ENCODE measurements at regions not wholly inside any gene's neighbourhood (a gene's known extent, or its start where the extent isn't known, plus 50 kb on each side); places are given as distances from the start of the nearest gene placed in this dataset.

DNA sequence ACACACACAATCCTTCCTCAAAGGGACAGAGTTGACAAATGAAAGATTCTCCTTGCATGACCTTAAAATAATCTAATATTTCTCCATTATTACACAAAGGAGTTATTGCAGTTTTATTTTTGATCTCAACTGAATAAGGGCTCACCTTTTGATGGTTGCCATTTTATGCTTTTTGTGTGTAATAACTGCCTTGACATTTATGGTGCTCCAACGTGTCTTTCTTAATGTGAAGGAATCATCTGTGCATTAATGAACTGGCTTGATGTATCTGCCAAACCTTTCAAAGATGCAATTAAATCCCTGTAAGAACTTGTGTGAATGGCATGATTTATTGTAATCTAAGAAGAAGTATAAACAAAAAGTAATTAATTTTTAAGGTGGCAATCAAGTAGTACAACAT lies 1519.8 kb upstream of the CDH9 start:
- H3K4me3 Mint-ChIP-seq = no peak overlapping the region
- TF ChIP-seq, protein P1, sequence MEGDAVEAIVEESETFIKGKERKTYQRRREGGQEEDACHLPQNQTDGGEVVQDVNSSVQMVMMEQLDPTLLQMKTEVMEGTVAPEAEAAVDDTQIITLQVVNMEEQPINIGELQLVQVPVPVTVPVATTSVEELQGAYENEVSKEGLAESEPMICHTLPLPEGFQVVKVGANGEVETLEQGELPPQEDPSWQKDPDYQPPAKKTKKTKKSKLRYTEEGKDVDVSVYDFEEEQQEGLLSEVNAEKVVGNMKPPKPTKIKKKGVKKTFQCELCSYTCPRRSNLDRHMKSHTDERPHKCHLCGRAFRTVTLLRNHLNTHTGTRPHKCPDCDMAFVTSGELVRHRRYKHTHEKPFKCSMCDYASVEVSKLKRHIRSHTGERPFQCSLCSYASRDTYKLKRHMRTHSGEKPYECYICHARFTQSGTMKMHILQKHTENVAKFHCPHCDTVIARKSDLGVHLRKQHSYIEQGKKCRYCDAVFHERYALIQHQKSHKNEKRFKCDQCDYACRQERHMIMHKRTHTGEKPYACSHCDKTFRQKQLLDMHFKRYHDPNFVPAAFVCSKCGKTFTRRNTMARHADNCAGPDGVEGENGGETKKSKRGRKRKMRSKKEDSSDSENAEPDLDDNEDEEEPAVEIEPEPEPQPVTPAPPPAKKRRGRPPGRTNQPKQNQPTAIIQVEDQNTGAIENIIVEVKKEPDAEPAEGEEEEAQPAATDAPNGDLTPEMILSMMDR (IDR thresholded peaks at IDR 0.05; ENCODE audit: unreplicated experiment in 3 of 3) = no peak
- H3K36me3 Mint-ChIP-seq (ENCODE audit: low read depth) = no peaks in the 10 kb centered on the region

DNA sequence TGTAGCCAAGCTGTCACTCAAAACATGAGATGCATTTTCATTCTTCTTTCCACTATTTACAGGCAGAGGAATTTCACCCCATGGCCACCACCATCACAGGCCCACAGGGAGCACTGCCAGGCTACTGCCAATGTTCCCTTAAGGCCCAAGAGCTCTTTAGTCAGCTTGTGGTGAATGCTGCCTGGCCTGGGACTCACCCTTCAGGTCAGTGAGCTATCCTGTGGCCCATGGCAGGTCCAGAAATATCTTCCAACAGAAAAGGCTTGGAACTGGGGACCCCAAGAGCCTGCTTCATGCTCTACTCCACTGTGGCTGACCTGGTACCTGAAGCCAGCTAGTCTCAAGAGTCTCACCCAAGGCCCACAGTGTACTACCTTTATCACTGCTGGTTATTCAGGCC lies 1518.7 kb upstream of the CDH9 start:
- Mint-ChIP-seq H3K36me3 (ENCODE audit: low read depth) (no peaks in the 10 kb centered on the region), H3K9me3 (peaks cover 15% of the 10 kb centered on the region), H3K27ac (no peak overlapping the region), H3K27me3 (ENCODE audit: low read depth) (no peaks in the 10 kb centered on the region), H3K4me1 (no peaks in the 10 kb centered on the region), H3K4me3 (no peak overlapping the region)
- TF ChIP-seq, protein P1 (IDR thresholded peaks at IDR 0.05; ENCODE audit: unreplicated experiment in 3 of 3) = no peak

More for the DNA sequence above, 1519.8 kb upstream of the CDH9 start:
- Mint-ChIP-seq H3K4me1 (no peaks in the 10 kb centered on the region), H3K27me3 (ENCODE audit: low read depth) (no peaks in the 10 kb centered on the region), H3K9me3 (peaks cover 17% of the 10 kb centered on the region), H3K27ac (no peak overlapping the region)

- Mint-ChIP-seq H3K27me3 (ENCODE audit: low read depth) (no peaks in the 10 kb centered on the region), H3K4me3 (no peak overlapping the region), H3K36me3 (ENCODE audit: low read depth) (no peaks in the 10 kb centered on the region), H3K9me3 (peaks cover 11% of the 10 kb centered on the region), H3K27ac (no peak overlapping the region), H3K4me1 (no peaks in the 10 kb centered on the region)
- TF ChIP-seq, protein P1 (IDR thresholded peaks at IDR 0.05; ENCODE audit: unreplicated experiment in 3 of 3) = no peak
Measured at GRCh38 chr5:28549588-28549987, 1511.2 kb upstream of the CDH9 start.

GRCh38 chr5:28548856-28549255 lies 1510.5 kb upstream of the CDH9 start:
- Mint-ChIP-seq H3K9me3 (peaks cover 8% of the 10 kb centered on the region), H3K4me1 (no peaks in the 10 kb centered on the region), H3K27me3 (ENCODE audit: low read depth) (no peaks in the 10 kb centered on the region), H3K36me3 (ENCODE audit: low read depth) (no peaks in the 10 kb centered on the region), H3K4me3 (no peak overlapping the region), H3K27ac (no peak overlapping the region)
- TF ChIP-seq, protein P1 (IDR thresholded peaks at IDR 0.05; ENCODE audit: unreplicated experiment in 3 of 3) = no peak

- no peak overlapping the region for H3K4me3 Mint-ChIP-seq
- TF ChIP-seq, protein P1 (IDR thresholded peaks at IDR 0.05; ENCODE audit: unreplicated experiment in 3 of 3) = no peak
- H3K36me3 Mint-ChIP-seq (ENCODE audit: low read depth) = no peaks in the 10 kb centered on the region
Measured at GRCh38 chr5:28544501-28544900, 1506.1 kb upstream of the CDH9 start.

DNA sequence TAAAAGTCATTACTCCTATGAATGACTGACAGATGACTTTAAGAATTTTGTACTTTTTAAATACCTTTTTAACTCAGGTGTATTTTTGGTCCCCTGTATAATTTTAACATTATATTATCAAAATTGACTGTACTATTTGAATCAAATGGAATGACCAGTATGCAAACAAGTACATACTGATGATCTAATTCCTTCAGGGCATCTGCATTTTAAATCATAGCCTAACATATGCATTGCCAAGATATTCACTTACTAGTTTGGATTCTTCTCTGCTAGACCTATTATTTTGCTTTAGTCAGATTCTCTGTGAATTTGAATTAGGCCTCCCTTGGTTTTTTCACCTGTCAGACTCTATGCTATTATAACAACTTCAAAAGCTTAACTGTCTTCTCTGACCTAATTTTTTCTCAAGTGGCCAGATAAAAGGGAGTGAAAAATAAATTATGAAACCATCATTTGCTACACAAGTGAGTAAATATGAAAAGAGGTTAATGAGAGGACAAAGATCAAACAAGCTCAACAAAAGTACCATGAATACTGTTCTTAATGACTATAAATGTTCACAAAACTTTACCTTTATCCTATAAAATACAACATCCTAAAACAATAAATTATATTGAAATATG lies 1505.2 kb upstream of the CDH9 start:
- Mint-ChIP-seq H3K36me3 (ENCODE audit: low read depth) (no peaks in the 10 kb centered on the region), H3K27me3 (ENCODE audit: low read depth) (no peaks in the 10 kb centered on the region), H3K4me3 (no peak overlapping the region), H3K27ac (no peak overlapping the region), H3K4me1 (no peaks in the 10 kb centered on the region), H3K9me3 (no peaks in the 10 kb centered on the region)
- TF ChIP-seq, protein P1 (IDR thresholded peaks at IDR 0.05; ENCODE audit: unreplicated experiment in 3 of 3) = no peak

More at GRCh38 chr5:28544501-28544900, 1506.1 kb upstream of the CDH9 start:
- Mint-ChIP-seq H3K27ac (no peak overlapping the region), H3K9me3 (no peaks in the 10 kb centered on the region), H3K27me3 (ENCODE audit: low read depth) (no peaks in the 10 kb centered on the region), H3K4me1 (no peaks in the 10 kb centered on the region)

Data from nephron (organoid).